T-helper 2 cell treated with Interferon-gamma antibody and Interleukin-4, amounts not matched to agents 5 μg/mL and 100 μg/mL, for 36 hours (primary cell): ENCODE measurements at regions not wholly inside any gene's neighbourhood (a gene's known extent, or its start where the extent isn't known, plus 50 kb on each side); places are given as distances from the start of the nearest gene placed in this dataset.

Source experiments
- DNase-seq: peaks from one replicate; pipeline ENCODE4 v3.0.0; 2021; ENCODE audit warnings: low spot score
- H3K27ac Mint-ChIP-seq: one replicate; pipeline ENCODE4 v1.8.0; 2021; ENCODE audit warnings: mild to moderate bottlenecking, mixed read lengths
- H3K27me3 Mint-ChIP-seq: one replicate; pipeline ENCODE4 v1.8.0; 2021; ENCODE audit warnings: low read depth, mixed read lengths
- H3K36me3 Mint-ChIP-seq: one replicate; pipeline ENCODE4 v1.8.0; 2021; ENCODE audit warnings: low read depth, mixed read lengths
- H3K4me1 Mint-ChIP-seq: one replicate; pipeline ENCODE4 v1.8.0; 2021; ENCODE audit warnings: low read depth, mixed read lengths
- H3K4me3 Mint-ChIP-seq: one replicate; pipeline ENCODE4 v1.8.0; 2022; ENCODE audit warnings: mild to moderate bottlenecking, moderate library complexity, mixed read lengths
- H3K9me3 Mint-ChIP-seq: one replicate; pipeline ENCODE4 v1.8.0; 2021; ENCODE audit warnings: mixed read lengths

DNA sequence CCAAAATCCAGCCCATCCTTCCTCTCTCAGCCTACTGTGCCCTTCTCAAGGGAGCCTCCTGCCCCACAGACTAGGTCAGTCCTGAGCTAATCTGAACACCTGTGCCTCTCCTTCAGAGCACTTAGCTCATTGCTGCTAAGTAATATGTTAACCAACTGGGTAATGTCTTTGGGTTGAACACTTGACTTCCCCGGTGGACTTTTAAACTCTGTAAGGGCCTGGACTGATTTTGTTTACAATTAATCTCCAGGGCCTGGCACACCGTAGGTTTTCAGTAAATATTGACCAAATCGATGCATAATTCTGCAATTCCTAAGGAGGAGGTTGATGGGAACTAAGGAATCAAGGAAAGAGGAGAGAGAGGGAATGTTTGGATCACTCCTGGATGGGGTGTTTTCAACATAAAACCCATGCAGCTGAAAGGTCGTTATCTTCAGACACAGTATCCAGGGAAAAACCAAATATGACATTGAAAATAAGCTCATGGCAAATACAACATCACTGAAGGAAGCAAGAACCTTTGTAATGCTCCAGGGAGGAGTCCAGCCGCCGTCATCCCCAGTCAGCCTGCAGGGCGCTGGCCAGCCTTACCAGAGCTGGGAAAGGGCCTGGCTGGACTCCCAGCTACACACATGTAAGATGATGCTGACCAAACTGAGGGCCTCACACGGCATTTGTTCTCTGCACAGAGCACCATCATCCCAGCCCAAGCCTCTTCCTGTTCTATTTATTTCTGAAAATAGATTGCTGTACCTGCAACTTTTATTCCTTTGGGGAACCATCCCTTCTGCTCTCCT, 166.3 kb downstream of the C5orf15 start:
- Mint-ChIP-seq H3K27me3 (peaks cover 18% of the 10 kb centered on the region), H3K36me3 (no peaks in the 10 kb centered on the region), H3K4me3 (no peak overlapping the region), H3K4me1 (no peaks in the 10 kb centered on the region), H3K9me3 (no peaks in the 10 kb centered on the region), H3K27ac (no peak overlapping the region)
- DNase-seq, result no peak

- no peak overlapping the region for H3K4me3 Mint-ChIP-seq
- H3K27ac Mint-ChIP-seq, result no peak overlapping the region
- H3K27me3 Mint-ChIP-seq, result peaks cover 18% of the 10 kb centered on the region
- H3K4me1 Mint-ChIP-seq, result no peaks in the 10 kb centered on the region
- H3K9me3 Mint-ChIP-seq, result no peaks in the 10 kb centered on the region
- no peak for DNase-seq
- no peaks in the 10 kb centered on the region for H3K36me3 Mint-ChIP-seq
Measured at GRCh38 chr5:133801431-133801830, 167.0 kb downstream of the C5orf15 start.

- Mint-ChIP-seq H3K36me3 (no peaks in the 10 kb centered on the region), H3K4me1 (no peaks in the 10 kb centered on the region), H3K27me3 (peaks cover 10% of the 10 kb centered on the region), H3K27ac (no peak overlapping the region), H3K4me3 (no peak overlapping the region), H3K9me3 (no peaks in the 10 kb centered on the region)
- DNase-seq, result no peak
Measured at GRCh38 chr5:133799571-133800237, 168.7 kb downstream of the C5orf15 start.

DNA sequence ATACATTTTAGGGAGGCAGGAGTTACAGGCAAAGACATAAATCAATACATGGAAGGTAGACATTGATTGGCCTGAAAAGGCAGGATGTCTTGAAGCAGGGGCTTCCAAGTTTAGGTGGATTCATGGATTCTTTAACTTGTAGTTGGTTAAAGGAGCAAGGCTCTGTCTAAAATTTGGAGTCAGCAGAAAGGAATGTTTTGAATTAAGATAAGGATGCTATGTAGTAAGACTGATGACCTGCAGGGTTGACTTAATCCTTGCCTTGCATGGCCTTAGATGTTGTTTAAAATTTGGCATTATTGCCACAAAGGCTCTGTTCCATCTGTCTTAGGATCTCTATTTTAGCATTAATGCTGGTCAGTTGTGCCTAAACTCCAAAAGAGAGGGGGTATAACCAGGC, 171.3 kb downstream of the C5orf15 start:
- H3K27ac Mint-ChIP-seq, result no peak overlapping the region
- no peaks in the 10 kb centered on the region for H3K4me1 Mint-ChIP-seq
- no peak overlapping the region for H3K4me3 Mint-ChIP-seq
- no peaks in the 10 kb centered on the region for H3K36me3 Mint-ChIP-seq
- DNase-seq, result no peak
- H3K9me3 Mint-ChIP-seq, result no peaks in the 10 kb centered on the region
- peaks cover 13% of the 10 kb centered on the region for H3K27me3 Mint-ChIP-seq

- Mint-ChIP-seq H3K4me1 (no peaks in the 10 kb centered on the region), H3K9me3 (no peaks in the 10 kb centered on the region), H3K36me3 (no peaks in the 10 kb centered on the region), H3K4me3 (no peak overlapping the region), H3K27me3 (peaks cover 7% of the 10 kb centered on the region), H3K27ac (no peak overlapping the region)
- DNase-seq, result no peak
Measured at GRCh38 chr5:133796186-133796585, 172.2 kb downstream of the C5orf15 start.

- Mint-ChIP-seq H3K4me3 (no peak overlapping the region), H3K27ac (no peak overlapping the region), H3K27me3 (peaks cover 6% of the 10 kb centered on the region), H3K36me3 (no peaks in the 10 kb centered on the region), H3K9me3 (no peaks in the 10 kb centered on the region), H3K4me1 (no peaks in the 10 kb centered on the region)
- no peak for DNase-seq
Measured at GRCh38 chr5:133794771-133795415, 173.5 kb downstream of the C5orf15 start.

DNA sequence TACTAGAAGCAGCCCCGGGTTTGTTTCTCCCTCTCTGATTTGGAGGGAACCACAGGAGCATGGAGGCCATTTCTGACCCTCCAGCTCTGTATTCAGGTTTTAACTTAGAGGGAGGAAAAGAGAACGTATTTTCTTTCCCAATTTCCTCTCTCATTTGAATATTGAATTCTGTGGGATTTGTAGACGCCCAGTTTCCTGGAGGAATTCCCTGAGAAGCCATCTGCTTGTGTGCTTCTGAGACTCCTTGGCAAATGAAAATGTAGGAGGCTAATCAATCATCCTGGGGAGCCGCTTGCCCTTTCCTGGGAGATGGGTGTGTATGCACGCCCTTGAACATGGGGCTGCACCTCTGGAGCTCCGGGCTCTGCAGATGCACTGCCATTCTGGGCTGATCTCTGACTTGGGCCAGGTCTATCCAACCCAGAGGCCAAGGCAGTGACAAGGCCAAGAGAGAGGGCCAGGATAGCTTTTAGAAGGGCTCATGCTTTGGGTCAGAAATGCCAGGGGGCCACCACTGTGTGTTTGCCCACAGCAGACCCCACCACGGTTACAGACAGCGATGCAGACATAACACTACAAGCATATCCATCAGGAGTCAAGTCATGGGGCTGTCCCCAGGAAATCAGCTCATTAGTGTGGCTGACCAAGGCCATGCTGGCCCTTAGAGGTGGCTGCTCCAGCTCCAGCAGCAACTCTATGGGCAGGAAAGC, 174.5 kb downstream of the C5orf15 start:
- H3K4me1 Mint-ChIP-seq, result no peaks in the 10 kb centered on the region
- no peaks in the 10 kb centered on the region for H3K9me3 Mint-ChIP-seq
- no peak overlapping the region for H3K4me3 Mint-ChIP-seq
- DNase-seq, result no peak
- peaks cover 6% of the 10 kb centered on the region for H3K27me3 Mint-ChIP-seq
- H3K27ac Mint-ChIP-seq, result no peak overlapping the region
- H3K36me3 Mint-ChIP-seq, result no peaks in the 10 kb centered on the region

- Mint-ChIP-seq H3K9me3 (no peaks in the 10 kb centered on the region), H3K4me3 (no peak overlapping the region), H3K36me3 (no peaks in the 10 kb centered on the region)
Measured at GRCh38 chr5:133792655-133793054, 175.8 kb downstream of the C5orf15 start.

DNA sequence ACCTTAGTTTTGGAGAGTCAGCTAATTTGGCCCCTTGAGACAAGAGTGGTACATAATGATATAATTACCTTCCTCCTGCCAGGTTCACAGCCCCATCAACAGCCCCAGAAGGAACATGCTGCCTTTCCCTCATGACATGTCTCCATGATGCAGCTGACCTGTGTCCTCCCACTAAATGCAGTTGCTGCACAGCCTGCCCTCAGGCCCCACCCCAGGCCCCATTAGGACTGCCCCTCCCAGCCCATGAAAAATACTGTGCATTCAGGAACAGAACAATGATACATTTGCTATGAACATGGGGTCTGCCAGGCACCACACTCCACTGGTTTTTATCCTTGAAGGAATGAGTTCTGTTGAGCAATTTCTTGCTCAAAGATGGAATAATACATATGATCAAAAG, 176.4 kb downstream of the C5orf15 start:
- no peak overlapping the region for H3K4me3 Mint-ChIP-seq
- no peaks in the 10 kb centered on the region for H3K9me3 Mint-ChIP-seq
- no peak for DNase-seq
- no peak overlapping the region for H3K27ac Mint-ChIP-seq
- no peaks in the 10 kb centered on the region for H3K4me1 Mint-ChIP-seq
- H3K36me3 Mint-ChIP-seq, result no peaks in the 10 kb centered on the region
- H3K27me3 Mint-ChIP-seq, result peaks cover 6% of the 10 kb centered on the region

More at GRCh38 chr5:133792655-133793054, 175.8 kb downstream of the C5orf15 start:
- DNase-seq, result no peak
- Mint-ChIP-seq H3K27ac (no peak overlapping the region), H3K27me3 (peaks cover 6% of the 10 kb centered on the region), H3K4me1 (no peaks in the 10 kb centered on the region)

- H3K9me3 Mint-ChIP-seq, result no peaks in the 10 kb centered on the region
Measured at GRCh38 chr5:133790898-133791297, 177.5 kb downstream of the C5orf15 start.

GRCh38 chr5:133789428-133789827, 177.1 kb upstream of the FSTL4 start:
- Mint-ChIP-seq H3K4me3 (no peak overlapping the region), H3K27me3 (peaks cover 6% of the 10 kb centered on the region), H3K4me1 (no peaks in the 10 kb centered on the region), H3K27ac (no peak overlapping the region), H3K36me3 (no peaks in the 10 kb centered on the region), H3K9me3 (no peaks in the 10 kb centered on the region)
- no peak for DNase-seq

More at GRCh38 chr5:133790898-133791297, 177.5 kb downstream of the C5orf15 start:
- Mint-ChIP-seq H3K4me3 (no peak overlapping the region), H3K27ac (no peak overlapping the region), H3K36me3 (no peaks in the 10 kb centered on the region), H3K27me3 (peaks cover 6% of the 10 kb centered on the region), H3K4me1 (no peaks in the 10 kb centered on the region)
- DNase-seq, result no peak

DNA sequence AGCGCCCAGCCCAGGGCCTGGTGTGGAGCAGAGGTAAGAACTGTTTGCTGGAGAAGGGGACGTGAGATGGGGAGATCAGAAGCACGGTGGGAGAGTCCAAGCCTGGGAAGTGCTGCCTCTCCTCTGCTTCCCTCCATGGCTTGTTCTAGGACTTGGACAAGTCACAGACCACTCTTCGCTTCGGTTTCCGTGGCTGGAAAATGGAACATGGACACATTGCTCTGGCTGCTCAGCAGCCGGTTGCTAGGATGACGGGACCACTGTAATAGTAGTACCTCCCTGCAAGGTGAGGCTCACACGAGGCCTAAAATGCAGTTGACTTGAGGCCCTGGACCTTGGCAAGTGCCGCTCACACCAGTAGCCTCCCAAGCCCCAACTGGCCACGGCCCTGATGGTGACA, 175.8 kb upstream of the FSTL4 start:
- H3K27me3 Mint-ChIP-seq, result peaks cover 6% of the 10 kb centered on the region
- no peak overlapping the region for H3K4me3 Mint-ChIP-seq

GRCh38 chr5:133786420-133786819, 174.1 kb upstream of the FSTL4 start:
- Mint-ChIP-seq H3K36me3 (no peaks in the 10 kb centered on the region), H3K27ac (no peak overlapping the region), H3K9me3 (no peaks in the 10 kb centered on the region), H3K27me3 (peaks cover 5% of the 10 kb centered on the region), H3K4me3 (no peak overlapping the region), H3K4me1 (no peaks in the 10 kb centered on the region)
- no peak for DNase-seq

More for the DNA sequence above, 175.8 kb upstream of the FSTL4 start:
- Mint-ChIP-seq H3K36me3 (no peaks in the 10 kb centered on the region), H3K4me1 (no peaks in the 10 kb centered on the region), H3K9me3 (no peaks in the 10 kb centered on the region), H3K27ac (no peak overlapping the region)
- DNase-seq, result no peak

DNA sequence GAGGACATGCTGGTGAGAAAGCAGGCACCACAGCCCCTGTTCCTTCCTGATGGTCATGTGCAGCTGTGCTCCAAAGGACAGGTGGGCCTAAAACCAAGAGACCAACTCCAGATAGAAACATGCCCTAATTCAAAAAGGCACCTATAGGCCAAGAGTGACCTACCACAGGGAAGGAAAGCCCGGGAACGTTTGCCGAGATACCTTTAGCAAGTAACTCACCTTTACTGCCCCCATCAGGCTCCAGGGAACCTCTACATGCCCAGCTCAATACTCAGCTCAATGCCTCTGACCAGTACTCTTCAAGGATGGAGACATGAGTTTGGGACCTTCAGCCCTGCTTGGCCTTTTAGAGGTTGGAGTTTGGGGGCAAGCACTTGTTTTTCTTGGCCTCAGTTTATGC, 172.8 kb upstream of the FSTL4 start:
- Mint-ChIP-seq H3K36me3 (no peaks in the 10 kb centered on the region), H3K27ac (no peak overlapping the region), H3K4me3 (no peak overlapping the region), H3K9me3 (no peaks in the 10 kb centered on the region), H3K27me3 (peaks cover 2% of the 10 kb centered on the region), H3K4me1 (no peaks in the 10 kb centered on the region)
- DNase-seq, result no peak
